ENCODE measurements at regions not wholly inside any gene's neighbourhood (a gene's known extent, or its start where the extent isn't known, plus 50 kb on each side); places are given as distances from the start of the nearest gene placed in this dataset.

DNA sequence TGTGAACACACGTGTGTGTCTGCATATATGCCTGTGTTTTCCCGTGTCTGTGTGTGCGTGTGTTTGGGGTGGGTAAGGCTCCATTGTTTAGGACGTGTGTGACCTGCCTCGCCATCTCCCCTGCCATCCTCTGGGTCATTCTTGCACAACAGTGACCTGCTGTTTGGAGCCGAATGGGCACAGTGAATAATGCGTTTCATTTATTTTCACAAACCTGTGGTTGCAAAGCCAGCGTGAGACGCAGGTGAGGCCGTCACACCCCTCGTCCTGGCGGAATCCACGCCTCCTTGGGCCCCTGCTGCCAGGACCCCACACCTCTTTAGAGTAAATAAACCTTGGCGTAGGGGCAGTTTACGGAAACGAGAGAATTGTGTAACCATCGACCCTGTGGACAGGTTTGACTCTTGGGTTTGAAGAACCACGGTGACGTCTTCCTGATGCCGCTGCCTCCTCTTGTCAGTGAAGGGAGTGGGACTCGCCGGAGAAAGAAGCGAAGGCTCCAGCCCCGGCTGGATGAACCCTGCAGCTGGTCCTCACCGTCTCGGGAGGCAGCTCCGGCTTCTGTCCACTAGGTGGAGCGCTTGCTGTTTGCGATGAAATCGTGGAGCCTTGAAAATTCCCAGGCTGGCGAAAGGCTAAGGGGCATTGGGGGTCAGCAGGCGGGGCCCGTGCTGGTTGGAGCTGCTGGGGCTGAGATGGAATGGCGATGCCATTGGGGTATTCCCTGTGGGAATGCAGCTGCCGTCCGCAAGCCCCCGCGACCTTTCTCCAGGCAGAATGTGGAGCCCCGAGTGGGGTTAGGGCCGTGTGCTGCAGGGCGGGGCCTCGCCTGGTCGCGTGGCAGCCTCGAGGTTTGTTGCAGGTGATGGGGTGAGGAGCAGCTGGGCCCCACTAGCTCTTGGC is 81.1 kb downstream of the RTP5 start:
- Histone ChIP-seq H3K4me2 (ENCODE audit: low read length) (peak overlapping the region; percentile 73), H3K4me1 (ENCODE audit: control insufficient read depth, insufficient read depth, low read length) (no peaks in the 10 kb centered on the region), H3K36me3 (ENCODE audit: insufficient read depth, low read length) (no peaks in the 10 kb centered on the region), H3K27me3 (ENCODE audit: control insufficient read depth, insufficient read depth, low read length) (peaks cover 13% of the 10 kb centered on the region), H3K4me3 (ENCODE audit: low read length) (no peak overlapping the region), H3K9me3 (replicated peaks; ENCODE audit: low read length) (no peaks in the 10 kb centered on the region), H3K9ac (ENCODE audit: low read depth, low read length) (no peak overlapping the region)

DNA sequence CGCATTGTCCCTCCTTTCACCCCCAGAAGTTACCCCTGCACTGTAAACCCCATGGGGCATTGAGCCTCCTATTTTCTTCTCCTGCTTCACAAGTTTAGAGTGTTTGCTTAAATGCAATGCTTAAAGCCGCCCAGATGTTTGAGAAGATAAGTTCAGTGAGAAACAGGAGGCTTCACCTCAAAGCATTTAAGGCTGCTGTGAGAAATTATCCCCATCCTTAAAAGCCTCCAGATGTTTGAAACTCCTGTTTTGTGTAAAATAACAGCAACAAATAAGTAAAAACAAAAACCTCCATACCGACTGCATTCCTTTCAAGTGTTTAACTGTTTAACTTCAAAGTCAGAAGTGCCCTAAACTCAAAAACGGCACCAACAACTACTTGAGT is 81.8 kb downstream of the RTP5 start:
- no peaks in the 10 kb centered on the region for H3K9me3 ChIP-seq (replicated peaks; ENCODE audit: low read length)
- no peak overlapping the region for H3K4me3 ChIP-seq (ENCODE audit: low read length)
- H3K4me2 ChIP-seq (ENCODE audit: low read length), result peak overlapping the region; percentile 73
- H3K4me1 ChIP-seq (ENCODE audit: control insufficient read depth, insufficient read depth, low read length), result no peaks in the 10 kb centered on the region
- no peak overlapping the region for H3K9ac ChIP-seq (ENCODE audit: low read depth, low read length)
- H3K36me3 ChIP-seq (ENCODE audit: insufficient read depth, low read length), result no peaks in the 10 kb centered on the region
- peaks cover 13% of the 10 kb centered on the region for H3K27me3 ChIP-seq (ENCODE audit: control insufficient read depth, insufficient read depth, low read length)

DNA sequence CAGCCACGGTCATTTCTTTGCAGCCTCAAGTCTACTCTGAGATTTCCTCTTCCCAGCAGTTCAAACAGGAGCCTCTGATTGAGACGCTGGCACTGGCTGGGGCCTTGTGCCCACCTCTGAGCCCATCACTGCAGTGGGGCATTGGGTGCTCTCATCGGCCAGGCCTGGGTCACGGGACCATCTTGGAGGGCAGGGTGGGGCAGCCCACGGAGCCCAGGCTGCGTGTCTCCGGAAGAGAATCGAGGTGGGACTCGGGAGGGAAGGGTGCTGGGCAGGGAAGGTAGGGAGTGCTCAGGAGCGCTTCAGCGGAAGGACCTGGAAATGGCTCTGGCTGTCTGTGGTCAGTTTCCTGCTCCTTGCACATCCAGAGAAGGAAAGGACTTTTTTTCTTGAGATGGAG is 82.4 kb downstream of the RTP5 start:
- Histone ChIP-seq H3K4me3 (ENCODE audit: low read length) (no peak overlapping the region), H3K9me3 (replicated peaks; ENCODE audit: low read length) (no peaks in the 10 kb centered on the region), H3K27me3 (ENCODE audit: control insufficient read depth, insufficient read depth, low read length) (peaks cover 13% of the 10 kb centered on the region), H3K4me1 (ENCODE audit: control insufficient read depth, insufficient read depth, low read length) (no peaks in the 10 kb centered on the region), H3K4me2 (ENCODE audit: low read length) (no peak overlapping the region), H3K36me3 (ENCODE audit: insufficient read depth, low read length) (no peaks in the 10 kb centered on the region), H3K9ac (ENCODE audit: low read depth, low read length) (no peak overlapping the region)

DNA sequence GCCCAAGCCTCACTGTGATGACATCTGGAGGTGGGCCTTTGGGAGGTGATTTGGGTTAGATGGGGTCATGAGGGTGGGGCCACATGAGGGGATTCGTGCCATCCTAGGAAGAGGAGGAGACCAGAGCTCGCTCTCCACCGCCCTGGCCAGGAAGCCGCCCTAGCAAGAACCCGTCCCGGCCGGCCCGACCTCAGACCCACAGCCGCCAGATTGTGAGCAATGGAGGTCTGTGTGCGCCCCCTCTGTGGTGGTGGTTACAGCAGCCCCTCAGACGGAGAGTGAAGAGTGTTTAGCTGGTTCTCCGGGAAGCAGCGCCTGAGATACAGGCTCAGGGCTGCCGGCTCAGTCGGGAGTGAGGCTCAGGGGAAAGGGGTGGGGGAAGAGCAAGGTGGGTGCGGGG is 83.3 kb downstream of the RTP5 start:
- Histone ChIP-seq H3K4me2 (ENCODE audit: low read length) (no peak overlapping the region), H3K4me1 (ENCODE audit: control insufficient read depth, insufficient read depth, low read length) (no peaks in the 10 kb centered on the region), H3K36me3 (ENCODE audit: insufficient read depth, low read length) (no peaks in the 10 kb centered on the region), H3K4me3 (ENCODE audit: low read length) (no peak overlapping the region), H3K9ac (ENCODE audit: low read depth, low read length) (no peak overlapping the region), H3K9me3 (replicated peaks; ENCODE audit: low read length) (no peaks in the 10 kb centered on the region), H3K27me3 (ENCODE audit: control insufficient read depth, insufficient read depth, low read length) (peaks cover 13% of the 10 kb centered on the region)

DNA sequence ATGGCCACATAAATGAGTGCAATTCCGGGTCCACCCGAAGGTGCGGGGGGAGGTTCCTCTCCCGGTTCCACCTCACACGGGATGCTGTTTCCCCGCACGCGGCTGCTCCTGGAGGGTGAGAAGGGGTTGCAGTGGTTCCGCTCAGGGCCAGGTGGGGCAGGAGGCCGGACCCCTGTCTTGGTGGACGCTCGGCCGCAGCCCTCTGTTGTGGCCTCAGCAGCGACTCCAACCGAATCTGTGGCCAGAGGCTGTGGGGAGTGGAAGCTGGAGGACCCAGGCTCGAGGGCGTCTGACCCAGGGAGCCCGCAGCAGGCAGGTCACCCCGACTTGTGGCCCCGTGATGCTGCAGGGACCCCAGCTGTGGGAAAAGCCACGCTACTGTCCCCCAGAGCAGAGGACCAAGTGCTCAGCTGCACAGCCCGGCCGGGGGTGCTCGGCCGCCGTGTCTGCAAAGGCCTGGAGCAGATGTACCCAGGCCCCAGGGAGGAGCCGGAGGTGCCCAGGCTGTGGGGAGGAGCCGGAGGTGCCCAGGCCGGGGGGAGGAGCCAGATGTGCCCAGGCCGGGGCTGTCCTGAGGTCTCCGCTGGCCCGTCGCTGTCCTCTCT is 83.9 kb downstream of the RTP5 start:
- no peaks in the 10 kb centered on the region for H3K36me3 ChIP-seq (ENCODE audit: insufficient read depth, low read length)
- H3K4me3 ChIP-seq (ENCODE audit: low read length), result no peak overlapping the region
- no peaks in the 10 kb centered on the region for H3K9me3 ChIP-seq (replicated peaks; ENCODE audit: low read length)
- H3K9ac ChIP-seq (ENCODE audit: low read depth, low read length), result no peak overlapping the region
- no peak overlapping the region for H3K4me2 ChIP-seq (ENCODE audit: low read length)
- H3K4me1 ChIP-seq (ENCODE audit: control insufficient read depth, insufficient read depth, low read length), result no peaks in the 10 kb centered on the region
- peaks cover 13% of the 10 kb centered on the region for H3K27me3 ChIP-seq (ENCODE audit: control insufficient read depth, insufficient read depth, low read length)

DNA sequence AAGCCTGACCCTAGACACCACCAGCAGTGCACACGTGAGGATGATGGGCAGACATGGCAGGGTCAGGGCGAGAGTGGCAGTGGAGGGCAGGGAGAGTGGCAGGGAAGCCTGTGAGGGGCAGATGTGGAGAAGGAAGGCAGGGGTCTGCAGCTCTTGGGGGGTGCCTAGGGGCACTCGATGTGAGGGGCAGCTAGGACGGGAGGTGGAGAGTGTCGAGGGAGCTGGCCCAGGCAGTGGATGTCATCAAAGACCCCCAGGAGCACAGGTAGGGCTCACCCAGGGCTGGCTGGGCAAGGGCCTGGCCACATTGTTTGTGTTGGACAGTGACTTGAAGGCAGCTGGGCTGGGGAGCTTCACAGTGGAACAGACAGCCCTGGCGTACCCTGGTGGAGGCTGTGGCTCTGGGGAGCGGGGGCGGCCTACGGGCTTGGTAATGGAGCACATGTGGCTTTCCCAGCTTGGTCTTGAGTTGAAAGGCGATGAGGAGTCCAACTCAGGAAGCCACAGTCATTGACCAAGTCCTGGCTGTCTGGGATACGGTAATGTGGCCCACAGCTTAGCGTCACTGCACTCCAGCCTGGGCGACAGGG is 87.1 kb downstream of the RTP5 start:
- H3K4me3 ChIP-seq (ENCODE audit: low read length), result no peak overlapping the region
- H3K4me1 ChIP-seq (ENCODE audit: control insufficient read depth, insufficient read depth, low read length), result no peaks in the 10 kb centered on the region
- H3K36me3 ChIP-seq (ENCODE audit: insufficient read depth, low read length), result no peaks in the 10 kb centered on the region
- H3K27me3 ChIP-seq (ENCODE audit: control insufficient read depth, insufficient read depth, low read length), result peaks cover 8% of the 10 kb centered on the region
- no peak overlapping the region for H3K9ac ChIP-seq (ENCODE audit: low read depth, low read length)
- H3K9me3 ChIP-seq (replicated peaks; ENCODE audit: low read length), result no peaks in the 10 kb centered on the region
- H3K4me2 ChIP-seq (ENCODE audit: low read length), result no peak overlapping the region

DNA sequence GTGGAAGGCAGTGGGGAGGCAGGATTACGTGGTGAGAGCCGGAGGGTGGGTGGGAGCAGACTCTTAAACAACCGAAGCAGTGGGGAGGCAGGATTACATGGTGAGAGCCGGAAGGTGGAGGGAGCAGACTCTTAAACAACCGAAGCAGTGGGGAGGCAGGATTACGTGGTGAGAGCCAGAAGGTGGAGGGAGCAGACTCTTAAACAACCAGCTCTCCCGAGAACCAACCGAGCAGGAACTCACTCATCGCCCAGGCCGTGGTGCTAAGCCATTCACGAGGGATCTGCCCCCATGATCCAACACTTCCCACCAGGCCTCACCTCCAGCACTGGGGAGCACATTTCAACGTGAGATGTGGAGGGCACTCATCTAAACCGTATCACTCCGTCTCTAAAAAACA is 87.7 kb downstream of the RTP5 start:
- Histone ChIP-seq H3K4me2 (ENCODE audit: low read length) (no peak overlapping the region), H3K9me3 (replicated peaks; ENCODE audit: low read length) (no peaks in the 10 kb centered on the region), H3K9ac (ENCODE audit: low read depth, low read length) (no peak overlapping the region), H3K27me3 (ENCODE audit: control insufficient read depth, insufficient read depth, low read length) (peaks cover 9% of the 10 kb centered on the region), H3K36me3 (ENCODE audit: insufficient read depth, low read length) (no peaks in the 10 kb centered on the region), H3K4me3 (ENCODE audit: low read length) (no peak overlapping the region), H3K4me1 (ENCODE audit: control insufficient read depth, insufficient read depth, low read length) (no peaks in the 10 kb centered on the region)

DNA sequence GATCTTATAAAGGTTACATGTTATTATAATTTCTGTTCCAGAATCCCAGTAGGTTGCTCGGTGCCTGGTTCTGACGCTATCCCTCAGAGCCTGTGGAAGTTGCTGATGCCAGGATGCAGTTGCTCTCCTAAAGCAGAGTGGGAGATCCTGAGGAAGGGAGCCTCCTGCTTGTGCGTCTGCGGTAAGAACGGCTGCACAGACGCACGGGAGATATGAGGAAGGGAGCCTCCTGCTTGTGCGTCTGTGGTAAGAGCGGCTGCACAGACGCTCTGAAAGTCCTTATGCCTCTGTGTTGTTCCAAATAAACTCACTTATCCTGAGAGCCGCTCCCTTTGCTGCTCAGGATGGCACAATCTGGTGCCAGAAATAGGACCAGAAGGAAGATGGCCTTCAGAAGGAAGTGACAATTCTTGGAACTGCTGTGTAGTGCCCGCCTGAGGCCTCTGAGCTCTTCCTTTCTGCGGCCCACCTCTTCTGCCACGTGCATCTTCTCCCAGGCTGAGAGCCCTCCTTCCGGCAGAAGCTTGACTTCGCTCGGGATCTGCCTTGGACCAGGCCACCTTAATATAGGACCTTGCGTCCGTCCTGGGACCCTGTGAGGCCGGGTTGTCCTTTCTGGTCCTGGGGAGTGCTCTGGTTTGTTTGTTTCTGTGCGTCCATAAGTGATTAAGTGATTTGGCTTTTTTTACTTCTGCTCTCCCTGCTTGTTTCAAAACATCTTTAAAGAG is 89.5 kb downstream of the RTP5 start:
- Histone ChIP-seq H3K27me3 (ENCODE audit: control insufficient read depth, insufficient read depth, low read length) (peaks cover 9% of the 10 kb centered on the region), H3K9ac (ENCODE audit: low read depth, low read length) (no peak overlapping the region), H3K36me3 (ENCODE audit: insufficient read depth, low read length) (no peaks in the 10 kb centered on the region), H3K4me3 (ENCODE audit: low read length) (no peak overlapping the region), H3K4me1 (ENCODE audit: control insufficient read depth, insufficient read depth, low read length) (no peaks in the 10 kb centered on the region), H3K4me2 (ENCODE audit: low read length) (no peak overlapping the region), H3K9me3 (replicated peaks; ENCODE audit: low read length) (no peaks in the 10 kb centered on the region)

DNA sequence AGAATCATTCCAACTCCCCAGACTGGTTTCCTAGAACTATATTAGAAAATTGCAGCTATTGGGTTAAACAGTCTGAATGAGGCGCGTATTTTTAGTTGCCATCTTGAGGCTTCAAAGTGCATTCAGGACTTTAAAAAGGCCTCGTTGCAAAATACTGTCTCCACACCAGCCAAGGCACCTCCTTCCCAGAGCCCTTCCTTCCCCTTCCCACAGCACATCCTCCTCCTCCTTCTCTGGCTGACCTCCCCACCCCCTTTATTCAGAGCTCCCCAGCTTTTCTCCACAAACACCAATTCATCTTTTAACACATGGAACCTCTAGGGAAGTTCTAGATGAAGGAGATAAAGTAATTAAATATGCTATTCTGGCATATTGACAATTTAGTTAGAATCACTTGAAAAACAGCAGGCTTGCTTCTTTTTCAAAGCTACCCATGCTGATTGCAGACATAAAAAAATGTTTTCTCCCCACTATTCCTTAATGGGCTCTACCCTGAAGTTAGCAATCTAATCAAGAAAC is 90.3 kb downstream of the RTP5 start:
- H3K4me1 ChIP-seq (ENCODE audit: control insufficient read depth, insufficient read depth, low read length), result no peaks in the 10 kb centered on the region
- no peak overlapping the region for H3K4me3 ChIP-seq (ENCODE audit: low read length)
- peaks cover 8% of the 10 kb centered on the region for H3K27me3 ChIP-seq (ENCODE audit: control insufficient read depth, insufficient read depth, low read length)
- no peak overlapping the region for H3K4me2 ChIP-seq (ENCODE audit: low read length)
- no peak overlapping the region for H3K9ac ChIP-seq (ENCODE audit: low read depth, low read length)
- H3K9me3 ChIP-seq (replicated peaks; ENCODE audit: low read length), result no peaks in the 10 kb centered on the region
- H3K36me3 ChIP-seq (ENCODE audit: insufficient read depth, low read length), result no peaks in the 10 kb centered on the region

DNA sequence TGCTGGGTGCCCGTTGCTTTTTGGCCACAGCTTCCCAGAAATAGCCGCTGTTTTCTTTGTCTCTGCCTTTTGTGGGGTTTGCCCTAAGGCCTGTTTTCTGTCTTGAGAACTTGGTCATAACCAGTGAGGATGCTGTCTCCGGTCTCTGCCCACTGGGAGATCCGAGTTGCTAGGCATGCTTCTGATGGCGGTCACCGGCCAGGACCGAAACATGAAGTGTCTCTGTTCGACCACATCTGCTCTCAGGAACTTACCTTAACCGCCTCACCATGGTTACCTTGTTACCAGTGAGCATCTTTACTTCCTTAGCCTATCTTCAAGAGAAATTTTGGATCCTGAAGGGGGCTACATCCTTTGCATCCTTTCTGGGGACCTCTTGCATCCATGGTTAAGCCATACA is 91.9 kb downstream of the RTP5 start:
- Histone ChIP-seq H3K4me3 (ENCODE audit: low read length) (no peak overlapping the region), H3K9ac (ENCODE audit: low read depth, low read length) (no peak overlapping the region), H3K27me3 (ENCODE audit: control insufficient read depth, insufficient read depth, low read length) (peaks cover 4% of the 10 kb centered on the region), H3K9me3 (replicated peaks; ENCODE audit: low read length) (no peaks in the 10 kb centered on the region), H3K4me2 (ENCODE audit: low read length) (no peak overlapping the region), H3K4me1 (ENCODE audit: control insufficient read depth, insufficient read depth, low read length) (peaks cover 12% of the 10 kb centered on the region), H3K36me3 (ENCODE audit: insufficient read depth, low read length) (no peaks in the 10 kb centered on the region)

DNA sequence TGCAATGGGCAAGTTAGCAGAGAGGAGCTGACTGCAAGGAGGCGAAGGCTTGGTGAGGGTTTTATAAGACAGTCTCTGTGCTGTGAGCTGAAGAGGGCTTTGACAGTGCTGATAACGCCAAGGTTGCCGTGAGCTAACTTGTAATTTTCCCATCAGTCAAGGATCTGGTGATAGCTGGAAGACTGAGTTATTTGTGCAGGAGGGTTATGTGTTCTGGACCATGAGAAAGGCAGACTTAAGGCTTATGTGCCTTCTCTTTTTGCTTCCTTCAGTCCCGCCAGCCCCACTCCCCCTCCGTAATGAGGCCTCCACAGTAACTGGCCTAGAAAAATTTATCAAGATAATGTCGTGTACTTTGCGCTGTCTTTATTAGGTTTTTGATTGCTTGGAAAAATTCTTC is 94.6 kb downstream of the RTP5 start:
- Histone ChIP-seq H3K9ac (ENCODE audit: low read depth, low read length) (no peak overlapping the region), H3K4me2 (ENCODE audit: low read length) (no peak overlapping the region), H3K36me3 (ENCODE audit: insufficient read depth, low read length) (no peaks in the 10 kb centered on the region), H3K4me1 (ENCODE audit: control insufficient read depth, insufficient read depth, low read length) (peaks cover 20% of the 10 kb centered on the region), H3K4me3 (ENCODE audit: low read length) (no peak overlapping the region), H3K27me3 (ENCODE audit: control insufficient read depth, insufficient read depth, low read length) (peaks cover 4% of the 10 kb centered on the region), H3K9me3 (replicated peaks; ENCODE audit: low read length) (no peaks in the 10 kb centered on the region)

Measured in skeletal muscle satellite cell (primary cell).